ENCODE measurements at regions not wholly inside any gene's neighbourhood (a gene's known extent, or its start where the extent isn't known, plus 50 kb on each side); places are given as distances from the start of the nearest gene placed in this dataset.

DNA sequence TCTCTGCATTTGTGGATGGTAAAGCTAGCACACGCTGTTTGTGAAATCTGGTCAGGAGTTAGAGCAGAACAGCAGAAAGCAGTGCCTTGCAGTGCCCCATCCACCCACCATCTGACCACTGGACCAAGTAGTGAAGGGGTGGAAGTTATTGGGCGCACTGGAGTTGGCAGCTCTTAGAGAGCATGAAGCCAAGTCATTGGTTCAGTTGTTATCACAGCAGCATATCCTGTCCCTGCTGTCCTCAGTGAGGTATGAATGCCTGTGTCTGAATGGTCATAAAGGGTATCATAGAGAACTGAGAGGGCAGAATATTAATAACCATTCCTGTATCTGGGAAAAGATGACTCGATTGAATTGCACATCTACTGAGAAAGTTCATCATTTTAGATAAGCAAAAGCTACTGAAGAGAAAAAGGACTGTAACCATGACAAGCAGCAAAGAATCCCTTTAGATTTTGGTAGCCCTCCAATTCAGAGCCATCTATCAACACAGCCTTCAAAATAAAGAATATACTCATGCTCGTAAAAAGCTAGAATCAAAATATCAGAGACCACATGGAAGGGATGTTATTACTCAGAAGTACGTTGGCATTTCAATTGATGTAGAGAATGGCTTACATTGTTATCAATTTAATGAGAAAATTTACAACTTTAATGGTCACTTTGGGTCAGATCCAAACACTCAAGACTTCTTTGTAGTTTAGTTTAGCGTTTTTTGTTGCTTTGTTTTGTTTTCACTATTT is 919.0 kb downstream of the EFNB2 start:
- no peak for DNase-seq

DNA sequence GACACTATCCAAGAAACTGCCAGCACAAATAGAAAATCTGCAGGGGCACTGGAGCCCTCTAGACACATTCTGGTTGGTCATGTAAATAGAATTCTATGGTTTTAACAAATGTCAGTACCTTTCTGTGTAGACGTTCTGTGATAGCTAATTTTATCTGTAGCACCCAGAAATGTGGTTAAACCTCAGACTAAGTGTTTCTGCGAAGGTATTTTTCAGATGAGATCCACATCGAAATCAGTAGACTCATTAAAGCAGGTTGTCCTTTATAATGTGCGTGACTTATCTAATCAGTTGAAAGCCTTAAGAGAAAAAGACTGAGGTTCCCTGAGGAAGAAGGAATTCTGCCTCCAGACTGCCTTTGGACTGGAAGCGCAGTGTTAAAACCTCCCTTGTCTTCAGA is 922.9 kb downstream of the EFNB2 start:
- DNase-seq: no peak

DNA sequence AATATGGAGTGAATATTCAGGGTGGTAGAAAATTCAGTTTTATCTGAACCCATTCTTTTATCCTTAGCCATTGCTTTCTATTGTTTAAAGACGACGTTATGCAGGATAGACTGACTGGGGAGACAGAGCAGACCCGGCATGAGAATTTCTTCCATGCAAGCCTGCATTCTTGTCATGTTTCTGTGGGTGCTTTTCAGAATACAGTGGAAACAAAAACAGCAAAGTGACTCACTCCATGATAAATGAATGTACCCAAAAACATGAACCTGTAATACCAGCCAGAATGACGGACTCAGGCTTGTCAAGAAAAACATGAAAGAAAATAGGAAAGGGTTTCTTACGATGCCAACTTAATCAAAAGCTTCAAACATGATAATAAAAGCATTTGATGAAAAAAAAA is 924.0 kb downstream of the EFNB2 start:
- no peak for DNase-seq

DNA sequence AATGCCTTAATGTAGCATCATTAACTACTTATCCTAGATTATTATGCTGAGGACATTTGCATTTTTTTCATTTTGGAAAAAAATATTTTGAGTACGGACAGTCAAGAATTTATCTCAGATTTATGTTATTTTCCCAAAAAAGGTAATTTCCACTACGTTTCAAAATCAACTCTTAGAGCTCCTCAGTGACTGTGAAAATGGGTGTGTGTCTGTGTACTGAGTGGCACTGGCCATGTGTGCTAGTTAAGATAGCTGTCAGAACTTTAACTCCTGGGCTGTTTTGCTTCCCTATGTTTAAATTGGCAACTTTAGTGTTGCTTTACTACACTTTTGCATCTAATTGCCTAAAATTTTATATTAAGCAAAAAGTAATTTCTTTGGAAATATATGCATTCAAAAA is 927.4 kb downstream of the EFNB2 start:
- no peak for DNase-seq

DNA sequence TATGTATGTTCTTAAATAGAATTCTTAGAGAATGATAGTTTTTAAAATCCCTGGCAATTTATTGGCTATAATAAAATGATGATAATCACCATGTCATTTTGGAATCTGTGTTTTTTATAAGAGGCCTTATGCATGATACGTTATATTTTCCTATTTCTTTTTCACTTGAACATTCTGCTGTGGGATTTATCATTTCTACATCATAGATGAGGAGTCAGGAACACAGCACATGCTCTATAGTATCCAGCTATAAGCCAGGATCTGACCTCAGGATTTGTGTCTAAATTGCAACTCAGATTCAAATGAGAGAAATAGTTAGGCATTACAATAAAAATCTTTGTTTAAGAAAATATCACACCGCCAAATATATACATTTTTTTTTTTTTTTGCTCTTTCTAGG is 928.0 kb downstream of the EFNB2 start:
- no peak for DNase-seq

DNA sequence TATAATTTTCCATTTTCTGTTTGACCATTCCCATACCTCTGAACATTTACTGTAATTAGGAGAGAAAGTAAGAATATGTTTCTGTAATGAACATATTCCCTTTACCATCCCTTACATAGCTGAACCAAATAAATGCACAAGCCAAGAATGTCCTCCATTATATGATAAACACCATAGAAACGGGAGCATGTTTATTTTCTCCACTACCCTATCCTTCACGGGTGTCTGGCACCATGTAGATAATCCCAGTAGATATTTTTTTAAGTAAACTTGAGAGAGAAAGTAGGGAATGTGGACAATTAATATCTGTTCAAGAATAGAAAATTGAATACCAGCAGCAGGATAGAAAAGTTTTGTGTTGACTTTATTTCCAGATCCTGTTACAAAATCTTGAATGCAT is 928.4 kb downstream of the EFNB2 start:
- DNase-seq: no peak

DNA sequence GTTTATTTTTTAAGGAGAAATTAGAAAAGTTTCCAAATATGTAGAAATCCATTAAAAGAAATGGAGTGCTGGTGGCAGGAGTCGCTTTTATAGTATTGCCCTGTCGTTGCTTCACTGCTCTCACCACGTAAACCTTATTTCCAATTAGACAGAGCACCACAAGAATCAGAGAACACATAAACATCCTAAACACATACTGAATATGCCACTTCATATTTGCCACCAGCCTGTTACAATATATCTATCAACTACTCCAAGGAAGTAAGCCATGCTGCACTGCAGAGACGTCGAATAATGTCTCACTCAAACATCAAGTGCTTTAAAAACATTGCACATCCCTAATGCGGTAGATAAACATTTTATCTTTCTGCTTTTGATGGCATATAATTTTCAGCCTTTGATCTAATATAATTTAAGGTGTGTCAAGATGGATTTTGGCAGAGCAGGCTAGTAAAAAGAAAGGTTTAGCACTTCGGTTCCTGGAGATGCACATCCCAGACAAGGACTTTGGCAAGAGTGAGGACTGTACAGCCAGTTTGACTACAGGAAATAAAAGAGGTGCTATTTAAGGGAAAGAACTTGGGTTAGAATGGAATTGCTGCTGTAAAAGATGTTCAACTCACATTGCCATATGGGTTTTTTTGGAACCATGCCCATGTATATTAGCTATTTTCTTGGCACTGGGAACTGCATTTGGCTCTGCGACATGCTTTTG is 932.3 kb downstream of the EFNB2 start:
- no peak for DNase-seq

DNA sequence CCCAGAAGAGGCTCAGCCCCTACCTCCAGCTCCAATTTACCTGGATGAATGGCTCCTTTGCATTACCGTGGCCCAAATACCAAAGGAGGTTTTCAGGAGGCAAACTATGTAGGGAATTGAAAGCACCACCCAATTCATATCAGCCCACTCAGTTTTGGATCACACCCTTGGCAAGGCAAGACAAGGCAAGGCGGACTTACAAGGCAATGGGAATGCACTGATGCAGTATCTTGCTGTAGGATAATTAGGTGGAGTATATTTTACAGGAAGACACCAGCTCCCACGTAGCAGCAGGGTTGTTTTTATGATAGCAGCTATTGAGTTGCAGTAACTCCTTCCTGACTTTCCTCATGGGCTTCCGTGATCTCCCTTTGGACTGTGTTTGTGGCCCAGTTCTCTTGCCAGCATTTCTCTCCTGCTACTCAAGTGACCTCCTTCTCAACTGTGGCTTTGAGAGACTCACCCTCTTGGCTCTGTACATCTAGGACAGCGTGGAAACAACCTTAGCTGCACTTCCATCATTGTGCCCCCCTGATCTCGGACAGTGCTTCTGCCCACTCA is 935.9 kb downstream of the EFNB2 start:
- no peak for DNase-seq

DNA sequence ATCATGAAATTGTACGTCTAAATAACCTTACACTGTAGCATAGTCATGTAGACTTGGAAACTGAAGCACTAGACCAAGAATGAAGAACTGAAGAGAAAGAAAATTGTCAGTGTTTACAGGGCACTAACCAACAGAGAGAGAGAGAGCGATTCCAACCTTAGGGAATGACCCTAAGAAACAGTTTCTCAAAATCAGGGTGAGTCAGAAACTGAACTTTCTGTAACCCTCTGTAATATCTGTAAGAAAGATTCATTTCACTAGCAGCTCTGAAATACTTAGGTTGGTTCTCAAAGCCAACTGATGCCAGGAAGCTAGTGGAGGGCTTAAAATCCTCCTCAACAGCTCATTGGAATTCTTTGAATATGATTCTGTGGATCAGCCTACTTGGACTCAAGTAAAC is 936.9 kb downstream of the EFNB2 start:
- no peak for DNase-seq

DNA sequence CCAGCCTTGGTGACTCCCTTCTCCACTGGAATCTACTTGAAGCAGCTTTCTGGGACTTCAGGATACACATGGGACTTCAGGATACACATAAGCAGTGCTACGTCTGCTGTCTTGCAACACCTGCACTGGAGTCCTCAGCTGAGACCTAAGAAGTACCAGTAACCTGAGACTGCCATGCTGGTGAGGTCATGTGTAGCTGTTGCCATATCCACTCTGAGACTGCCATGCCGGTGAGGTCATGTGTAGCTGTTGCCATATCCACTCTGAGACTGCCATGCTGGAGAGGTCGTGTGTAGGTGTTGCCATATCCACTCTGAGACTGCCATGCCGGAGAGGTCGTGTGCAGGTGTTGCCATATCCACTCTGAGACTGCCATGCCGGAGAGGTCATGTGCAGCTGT is 937.9 kb downstream of the EFNB2 start:
- DNase-seq: no peak

DNA sequence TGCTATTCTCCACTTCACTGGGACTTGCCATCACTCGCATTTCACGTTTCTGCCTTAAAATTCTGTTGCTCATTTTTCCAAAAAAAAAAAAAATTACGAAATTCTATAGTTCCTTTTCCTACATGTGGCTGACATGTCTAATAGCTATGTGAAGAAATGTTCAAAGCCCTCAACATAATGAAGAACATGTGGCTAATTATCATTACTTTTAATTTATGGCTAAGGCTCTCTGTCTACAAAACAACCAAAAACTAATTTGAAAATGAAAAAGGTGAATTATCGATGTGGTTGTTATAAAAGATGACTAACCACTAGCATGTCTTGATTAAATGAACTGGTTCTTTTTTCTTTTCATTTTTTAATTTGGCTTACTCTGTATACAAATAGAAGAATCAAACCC is 940.0 kb downstream of the EFNB2 start:
- DNase-seq: no peak

DNA sequence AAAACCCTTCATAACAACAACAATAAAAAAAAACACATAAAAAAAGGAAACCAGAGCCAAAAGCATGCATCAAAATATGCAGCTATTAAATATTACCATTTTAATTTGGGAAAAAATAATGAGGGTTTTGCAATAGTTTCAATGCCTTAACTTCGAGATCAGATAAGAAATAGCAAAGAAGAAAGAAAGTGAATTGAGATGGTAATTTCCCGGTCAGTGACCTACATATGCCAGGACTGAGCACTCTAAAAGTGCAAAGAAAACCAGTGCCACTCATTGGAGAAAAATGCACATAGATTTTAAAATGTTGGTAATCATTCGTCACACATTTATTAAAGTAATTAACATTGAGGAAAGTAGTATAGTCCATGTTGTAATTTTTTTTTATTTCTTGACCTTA is 944.2 kb downstream of the EFNB2 start:
- no peak for DNase-seq

DNA sequence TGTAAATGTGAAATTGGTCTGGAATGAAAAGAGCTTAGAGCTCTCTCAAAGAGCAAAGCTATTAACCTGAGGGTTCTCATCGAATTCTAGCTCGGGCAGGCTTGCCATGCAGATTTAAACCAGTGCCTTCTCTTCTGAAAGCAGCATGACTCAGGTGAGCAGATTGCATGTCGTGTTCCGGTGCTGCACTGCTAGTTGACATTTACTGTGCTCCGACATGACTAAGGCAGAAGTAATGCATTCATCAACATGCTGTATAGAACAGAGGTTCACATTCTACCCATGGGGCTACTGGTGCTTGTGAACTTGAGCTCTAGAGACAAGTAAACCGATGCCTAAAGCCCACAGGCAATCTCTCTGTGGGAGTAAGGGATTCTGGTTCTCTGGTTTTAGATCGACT is 947.7 kb downstream of the EFNB2 start:
- DNase-seq: no peak

DNA sequence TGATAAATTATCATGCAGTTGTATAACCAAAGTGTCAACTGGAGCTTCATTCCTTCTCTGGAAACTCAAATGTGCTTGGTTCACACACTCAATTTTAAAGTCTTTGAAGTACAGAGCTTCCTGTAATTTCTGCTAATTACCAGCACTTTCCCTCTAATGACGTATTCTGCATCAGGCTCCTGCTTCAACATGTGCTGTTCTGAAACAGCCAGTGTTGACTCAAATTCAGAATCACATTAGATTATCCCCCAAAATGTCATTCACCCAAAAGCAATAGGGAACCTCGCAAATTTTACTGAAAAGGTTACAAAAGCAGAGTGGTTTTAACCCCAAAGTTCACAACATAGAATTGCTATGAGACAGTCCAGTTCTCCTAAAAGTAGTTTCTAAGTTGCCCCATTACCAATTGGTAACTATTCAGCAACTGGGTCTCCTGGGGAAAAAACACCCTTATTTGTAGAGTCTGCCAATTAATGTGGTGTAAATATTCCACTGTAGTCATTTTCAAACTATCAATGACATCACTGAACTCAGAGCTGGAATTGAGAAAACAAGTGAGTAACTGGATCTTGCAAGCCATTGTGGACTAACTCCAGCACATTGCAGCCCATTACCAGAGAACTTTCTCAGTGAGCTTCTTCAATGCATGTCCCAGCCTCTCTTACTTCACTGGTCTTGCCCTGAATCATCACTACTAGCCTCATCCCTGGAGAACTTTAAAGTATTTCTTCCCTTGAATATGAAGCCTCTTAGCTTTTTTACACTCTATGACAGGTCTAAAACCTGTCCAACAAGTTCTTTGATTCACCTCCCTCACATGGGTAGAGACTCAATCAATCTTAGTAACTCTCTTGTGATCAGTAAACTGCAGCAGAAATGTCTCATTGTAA is 955.4 kb downstream of the EFNB2 start:
- DNase-seq: no peak

DNA sequence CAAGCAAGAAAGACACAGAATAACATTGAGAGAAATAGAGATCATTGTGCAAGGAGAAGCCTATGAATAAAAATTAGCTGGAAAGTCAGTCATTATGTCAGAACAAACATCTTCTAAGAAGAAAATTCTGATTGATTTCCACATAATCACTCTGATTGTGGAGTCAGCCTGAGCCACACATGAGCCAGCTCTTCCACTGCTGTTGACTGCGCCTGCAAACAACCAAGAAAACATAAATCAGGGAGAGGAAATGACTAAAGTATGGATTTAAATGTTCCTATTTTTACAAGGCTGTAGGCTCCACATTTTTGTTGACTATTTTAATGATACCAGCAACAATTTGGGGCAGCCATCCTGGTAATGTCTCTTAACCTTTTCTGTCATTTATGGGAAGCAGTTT is 962.3 kb downstream of the EFNB2 start:
- DNase-seq: no peak

DNA sequence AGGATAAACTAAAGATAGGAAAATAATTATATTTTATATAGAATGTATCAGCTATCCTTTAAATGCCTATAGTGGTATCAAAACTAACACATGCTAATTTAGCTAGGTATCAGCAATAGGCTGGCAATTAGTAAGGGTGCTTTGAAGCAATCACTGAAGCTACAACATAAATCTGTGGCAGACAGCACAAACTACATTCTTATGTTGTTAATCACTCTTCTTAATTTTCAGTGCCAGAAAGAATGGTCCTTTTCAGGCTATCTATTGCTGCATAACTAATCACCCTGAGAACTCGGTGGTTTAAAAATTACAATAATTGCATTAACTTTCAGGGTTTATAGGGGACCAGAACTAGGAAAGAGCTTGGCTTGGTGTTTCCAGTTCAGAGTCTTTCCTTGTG is 963.1 kb downstream of the EFNB2 start:
- no peak for DNase-seq

DNA sequence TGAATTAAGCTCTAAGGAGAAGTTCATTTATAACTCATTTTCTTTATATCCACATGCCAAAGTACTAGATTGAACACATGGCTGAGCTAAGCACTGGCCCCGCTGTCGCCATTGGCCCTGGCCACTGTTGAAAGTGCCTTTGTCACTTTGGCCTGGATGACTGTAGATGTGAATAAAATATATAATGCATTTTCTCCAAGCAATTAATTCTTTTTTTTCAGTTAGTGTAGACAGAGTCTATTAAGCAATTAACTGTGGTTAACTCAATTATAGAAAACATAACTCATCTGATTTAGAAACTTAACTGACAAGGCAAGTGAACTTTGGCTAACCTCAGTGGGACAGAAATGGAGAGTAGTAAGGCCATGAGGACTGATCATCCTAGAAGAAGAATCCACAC is 965.6 kb downstream of the EFNB2 start:
- DNase-seq: no peak

DNA sequence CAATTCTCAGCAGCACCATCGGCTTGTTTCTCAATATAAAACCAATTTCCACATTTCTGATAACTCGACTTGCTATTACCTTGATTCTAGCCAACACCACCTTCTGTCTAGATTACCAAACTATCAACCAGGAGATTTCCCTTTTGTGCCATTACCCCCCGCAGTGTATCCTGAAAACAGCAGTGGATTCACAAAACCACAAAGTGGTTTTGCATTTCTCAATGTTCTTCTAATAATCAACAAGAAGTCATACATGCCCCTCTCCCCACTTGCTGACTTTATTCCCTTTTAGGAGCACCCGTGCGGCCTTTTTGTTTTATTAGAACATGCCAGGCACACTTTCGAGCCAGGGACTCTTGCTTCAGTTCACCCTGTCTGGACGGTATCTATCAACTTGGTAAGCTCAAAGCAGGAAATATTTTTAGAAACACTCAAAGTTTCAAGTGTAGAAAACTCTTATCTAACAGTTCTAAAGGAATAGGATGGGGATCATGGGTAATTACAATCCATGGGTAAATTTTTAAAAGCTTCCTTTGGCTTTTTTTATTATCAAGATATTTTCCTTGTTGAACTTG is 967.4 kb downstream of the EFNB2 start:
- peak; percentile 5 to 6 for DNase-seq

DNA sequence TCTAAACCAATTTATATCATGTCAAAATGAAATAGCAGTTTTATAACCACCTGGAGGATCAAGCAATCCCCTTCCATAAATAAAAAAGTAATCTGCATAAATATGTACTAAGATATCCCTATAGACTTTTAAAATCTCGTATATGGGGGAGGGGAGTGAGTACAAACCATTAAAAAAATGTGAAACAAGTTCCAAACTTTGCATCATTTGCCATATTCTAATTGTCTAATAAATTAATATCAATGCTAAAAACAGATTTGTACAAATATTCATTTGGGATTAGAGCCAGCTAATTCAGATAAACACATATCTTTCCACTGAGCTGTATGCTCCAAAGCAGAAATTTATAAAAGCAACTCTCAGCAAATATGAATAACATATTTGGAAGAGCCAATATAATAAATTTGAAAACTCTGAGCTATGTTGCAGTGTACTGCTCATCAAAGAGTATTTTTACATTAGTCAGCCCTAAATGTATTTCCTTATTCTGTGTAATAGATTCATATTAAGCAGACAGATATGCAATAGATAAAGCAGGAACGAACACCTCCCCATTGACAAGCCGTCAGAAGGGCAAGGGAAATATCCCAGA is 970.2 kb downstream of the EFNB2 start:
- DNase-seq: no peak

DNA sequence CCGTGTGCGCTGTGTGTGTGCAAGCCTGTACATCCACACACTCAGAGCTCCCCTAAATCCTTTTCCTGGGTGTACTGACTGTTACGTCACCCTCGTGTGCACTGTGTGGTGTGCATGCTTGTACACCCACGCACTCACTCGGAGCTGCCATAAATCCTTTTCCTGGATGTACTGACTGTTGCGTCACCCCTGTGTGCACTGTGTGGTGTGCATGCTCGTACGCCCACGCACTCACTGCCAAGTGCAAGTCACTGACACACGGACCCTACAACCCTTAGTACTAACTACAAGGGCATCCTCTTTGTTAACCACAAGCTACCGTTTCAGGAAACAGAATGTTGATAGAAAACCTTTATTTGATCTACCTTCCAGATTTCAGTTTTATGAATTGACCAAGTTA is 983.4 kb downstream of the EFNB2 start:
- no peak for DNase-seq

DNA sequence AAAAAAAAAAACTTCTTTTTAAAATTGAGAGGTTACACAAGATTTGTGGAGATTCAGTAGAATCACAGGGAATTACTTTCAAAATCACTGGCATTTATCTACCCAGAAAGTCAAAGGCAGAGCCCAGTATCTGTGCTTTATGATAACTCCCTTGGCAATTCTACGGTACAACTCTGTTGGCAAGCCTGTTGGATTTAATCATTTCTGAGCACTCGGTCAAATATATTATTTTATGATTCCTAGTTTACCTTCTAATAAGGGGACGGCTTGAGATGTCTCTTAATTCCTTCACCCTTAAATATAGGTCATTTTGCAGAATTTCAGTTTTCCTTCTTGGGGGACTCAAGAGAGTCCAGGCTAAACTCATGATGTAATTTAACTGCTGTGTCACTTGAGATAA is 987.6 kb downstream of the EFNB2 start:
- DNase-seq: no peak

DNA sequence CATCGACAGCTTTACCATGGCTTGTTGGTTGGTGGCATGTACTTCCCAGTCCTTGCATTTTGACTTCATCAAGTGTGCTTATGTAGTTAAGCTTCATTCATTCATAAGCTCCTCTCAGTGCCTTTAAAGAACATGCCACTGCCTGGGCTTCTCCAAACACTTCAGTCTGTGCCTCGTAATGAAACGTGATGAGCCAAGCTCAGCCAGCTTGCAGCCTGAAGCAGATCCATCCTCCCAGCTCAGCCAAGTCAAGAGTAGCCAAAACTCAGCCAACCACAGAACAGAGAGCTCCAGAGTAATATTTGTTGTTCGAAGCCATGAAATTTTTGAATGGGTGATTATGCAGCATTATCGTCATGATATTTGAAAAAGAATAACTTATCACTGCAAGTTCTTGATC is 989.7 kb downstream of the EFNB2 start:
- no peak for DNase-seq

All from right lung (tissue), 2 donors.